Body of pancreas (tissue), 4 donors: ENCODE measurements at regions not wholly inside any gene's neighbourhood (a gene's known extent, or its start where the extent isn't known, plus 50 kb on each side); places are given as distances from the start of the nearest gene placed in this dataset.
"Not testable (repeated sequence)": the region's sequence is repeated elsewhere in the genome, so short reads cannot be mapped to it uniquely, and the experiment has no call there.

Experiments
- ATAC-seq: fragments of 150-250 bp; one replicate; pipeline ENCODE4 v1.9.1; 2016
- DNase-seq, 4 donors: peaks; one replicate each; pipeline ENCODE4 v3.0.0-alpha.2; 2019
- H3K27ac ChIP-seq, 4 donors: fragments of 200-600 bp; sonication (generic); 1 replicate in 3 of 4; 2 replicates in 1 of 4; pipeline versions ENCODE4 v1.5.1 to v1.6.1; 2016 to 2019; ENCODE audit warnings: mild to moderate bottlenecking in 1 of 4, mixed read lengths in 1 of 4, moderate library complexity in 1 of 4
- H3K27me3 ChIP-seq, 2 donors: fragments of 200-600 bp; sonication (generic); one replicate each; pipeline ENCODE4 v1.6.0; 2016; ENCODE audit warnings: mild to moderate bottlenecking in 1 of 2
- H3K36me3 ChIP-seq, 2 donors: fragments of 200-600 bp; sonication (generic); replicated peaks in 1 of 2; 2 replicates each; pipeline ENCODE4 v1.5.1; 2016; ENCODE audit warnings: low read depth in 2 of 2; ENCODE audit not compliant: insufficient read depth in 1 of 2
- H3K4me1 ChIP-seq: fragments of 200-600 bp; sonication (generic); one replicate; pipeline ENCODE4 v1.6.0; 2016
- H3K4me3 ChIP-seq, 2 donors: fragments of 200-600 bp; sonication (generic); 1 replicate in 1 of 2; 2 replicates in 1 of 2; pipeline ENCODE4 v1.5.1; 2016 to 2019
- H3K9me3 ChIP-seq, 3 donors: fragments of 200-600 bp; sonication (generic); 1 replicate in 2 of 3; 2 replicates in 1 of 3; pipeline ENCODE4 v1.5.1; 2016
- CTCF ChIP-seq, 7 experiments: fragments of 450-650 bp in 4 of 7; fragments of 200-600 bp in 3 of 7; sonication (generic) in 3 of 7; IDR thresholded peaks; one replicate each; pipeline ENCODE4 v1.5.1; 2016 to 2019; ENCODE audit warnings: antibody characterized with exemption in 7 of 7
- POLR2A ChIP-seq, 3 donors: fragments of 450-650 bp; IDR thresholded peaks; one replicate each; pipeline ENCODE4 v1.6.1; 2016; ENCODE audit warnings: antibody characterized with exemption in 3 of 3, mild to moderate bottlenecking in 2 of 3
- WGBS, 2 donors: methylation state at CpG; one replicate each; pipeline ENCODE4 v1.1.5; 2017; 5-methylcytosine and 5-hydroxymethylcytosine counted together
- intact Hi-C: fragments of 100-400 bp; cut with DNase I; formaldehyde crosslinking; loops from one replicate; pipeline ENCODE4 v1.15.1; 2023

DNA sequence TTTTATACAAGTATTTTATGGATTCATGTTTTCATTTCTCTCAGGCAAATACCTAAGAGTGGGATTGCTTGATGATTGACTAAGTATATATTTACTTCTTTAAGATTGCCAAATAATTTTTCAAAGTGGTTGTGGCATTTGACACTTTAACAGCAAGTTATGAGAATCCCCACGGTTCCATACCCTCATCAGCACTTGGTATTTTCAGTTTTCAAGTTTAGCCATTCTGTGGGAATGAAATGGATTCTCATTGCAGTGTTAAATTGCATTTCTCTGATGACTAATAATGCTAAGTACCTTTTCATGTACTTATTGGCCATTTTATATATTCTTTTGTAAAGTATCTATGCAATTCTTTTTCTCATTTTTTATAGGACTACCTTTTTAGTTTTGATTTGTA, 301.5 kb upstream of the DIO3 start:
- no peaks in the 10 kb centered on the region for H3K36me3 ChIP-seq
- intact Hi-C loops: no loop called here

DNA sequence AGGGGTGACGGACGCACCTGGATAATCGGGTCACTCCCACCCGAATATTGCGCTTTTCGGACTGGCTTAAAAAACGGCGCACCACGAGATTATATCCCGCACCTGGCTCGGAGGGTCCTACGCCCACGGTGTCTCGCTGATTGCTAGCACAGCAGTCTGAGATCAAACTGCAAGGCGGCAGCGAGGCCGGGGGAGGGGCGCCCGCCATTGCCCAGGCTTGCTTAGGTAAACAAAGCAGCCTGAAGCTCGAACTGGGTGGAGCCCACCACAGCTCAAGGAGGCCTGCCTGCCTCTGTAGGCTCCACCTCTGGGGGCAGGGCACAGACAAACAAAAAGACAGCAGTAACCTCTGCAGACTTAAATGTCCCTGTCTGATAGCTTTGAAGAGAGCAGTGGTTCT, 294.9 kb upstream of the DIO3 start:
- H3K4me3 ChIP-seq, H3K27me3 ChIP-seq, DNase-seq, ATAC-seq, H3K27ac ChIP-seq, intact Hi-C loops, H3K36me3 ChIP-seq, H3K4me1 ChIP-seq, H3K9me3 ChIP-seq: not testable (repeated sequence)
- 71 to 92% methylated on average over 9 to 20 of the region's 20 CpGs for WGBS, 2 donors

More for the DNA sequence above, 301.5 kb upstream of the DIO3 start:
- Histone ChIP-seq H3K4me3 (no peak overlapping the region), H3K27ac (no peak overlapping the region), H3K9me3 (no peaks in the 10 kb centered on the region), H3K27me3 (no peaks in the 10 kb centered on the region), H3K4me1 (no peaks in the 10 kb centered on the region)
- DNase-seq (no peak), ATAC-seq (no peak)
- 61 to 76% methylated on average over 1 of the region's 1 CpG for WGBS, 2 donors
- TF ChIP-seq CTCF (IDR thresholded peaks at IDR 0.05) (no peak), POLR2A (IDR thresholded peaks at IDR 0.05) (no peak)

DNA sequence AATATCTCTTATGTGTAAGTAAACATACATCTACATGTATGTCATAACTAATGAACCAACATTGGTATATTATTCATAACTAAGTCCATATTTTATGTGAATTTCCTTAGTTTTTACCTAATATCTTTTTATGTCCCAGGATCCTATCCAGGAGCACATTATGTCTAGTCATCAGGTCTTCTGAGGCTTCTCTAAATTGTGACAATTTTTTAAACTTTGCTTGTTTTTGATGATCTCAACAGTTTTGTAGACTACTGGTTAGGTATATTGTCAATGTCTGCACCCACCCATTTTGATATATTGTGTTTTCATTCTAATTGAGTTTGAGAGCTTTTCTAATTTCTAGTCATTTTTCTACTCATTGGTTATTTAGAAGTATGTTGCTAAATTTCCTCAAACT, 288.2 kb upstream of the DIO3 start:
- ATAC-seq (no peak), DNase-seq (no peak)
- Histone ChIP-seq H3K27ac (no peak overlapping the region), H3K27me3 (no peaks in the 10 kb centered on the region), H3K4me3 (no peak overlapping the region), H3K9me3 (no peaks in the 10 kb centered on the region), H3K4me1 (no peaks in the 10 kb centered on the region), H3K36me3 (no peaks in the 10 kb centered on the region)
- intact Hi-C loops: no loop called here
- TF ChIP-seq POLR2A (IDR thresholded peaks at IDR 0.05) (no peak), CTCF (IDR thresholded peaks at IDR 0.05) (no peak)

DNA sequence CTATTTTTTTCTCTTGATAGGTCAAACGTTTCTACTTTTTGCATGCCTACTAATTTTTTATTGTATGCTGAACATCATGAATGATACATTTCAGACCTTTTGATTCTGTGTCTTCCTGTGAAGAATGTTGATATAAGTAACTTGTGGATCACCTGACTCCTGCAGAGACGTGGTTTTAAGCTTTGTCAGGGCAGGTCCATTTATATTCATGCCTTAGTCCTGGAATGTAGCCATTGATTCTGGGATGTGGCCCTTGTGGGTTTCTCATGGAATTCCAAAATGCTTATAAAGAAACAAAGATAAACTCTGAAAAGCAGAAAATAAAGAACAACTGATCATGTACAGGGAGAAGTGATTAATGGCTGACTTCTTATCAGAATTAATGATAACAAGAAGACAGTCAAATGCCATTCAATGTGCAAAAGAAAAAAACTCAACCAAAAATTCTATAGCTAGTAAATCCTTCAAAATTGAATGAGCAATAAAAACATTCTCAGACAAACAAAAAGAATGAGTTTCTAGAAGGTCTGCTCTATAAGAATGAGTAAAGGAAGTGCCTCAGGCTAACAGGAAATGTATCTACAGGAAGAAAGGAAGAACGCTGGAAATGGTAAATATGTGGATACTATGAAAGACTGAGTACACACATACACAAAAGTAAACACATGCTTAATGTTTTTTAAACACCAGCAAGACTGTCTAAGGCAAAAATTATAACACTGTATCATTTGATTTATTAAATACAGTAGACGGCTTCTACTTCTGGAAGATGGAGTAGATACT, 284.8 kb upstream of the DIO3 start:
- WGBS, 2 donors: 20 to 31% methylated on average over 4 of the region's 4 CpGs
- intact Hi-C loops: no loop called here

GRCh38 chr14:101282418-101282817, 278.9 kb upstream of the DIO3 start:
- TF ChIP-seq CTCF (IDR thresholded peaks at IDR 0.05) (no peak), POLR2A (IDR thresholded peaks at IDR 0.05) (no peak)
- DNase-seq (no peak), ATAC-seq (no peak)
- no peaks in the 10 kb centered on the region for H3K9me3 ChIP-seq
- no peaks in the 10 kb centered on the region for H3K27me3 ChIP-seq
- no peak overlapping the region for H3K4me3 ChIP-seq
- no peak overlapping the region for H3K27ac ChIP-seq
- intact Hi-C loops: no loop called here
- no peaks in the 10 kb centered on the region for H3K36me3 ChIP-seq
- no peaks in the 10 kb centered on the region for H3K4me1 ChIP-seq
- WGBS, 2 donors: 57 to 58% methylated on average over 3 of the region's 3 CpGs

More for the DNA sequence above, 284.8 kb upstream of the DIO3 start:
- TF ChIP-seq POLR2A (IDR thresholded peaks at IDR 0.05) (no peak), CTCF (IDR thresholded peaks at IDR 0.05) (no peak)
- H3K4me1 ChIP-seq: no peaks in the 10 kb centered on the region
- no peak overlapping the region for H3K4me3 ChIP-seq
- ATAC-seq (no peak), DNase-seq (no peak)
- H3K27me3 ChIP-seq: no peaks in the 10 kb centered on the region
- no peaks in the 10 kb centered on the region for H3K9me3 ChIP-seq
- H3K36me3 ChIP-seq: no peaks in the 10 kb centered on the region
- no peak overlapping the region for H3K27ac ChIP-seq
